Neural cell (in vitro differentiated cells): ENCODE measurements at regions not wholly inside any gene's neighbourhood (a gene's known extent, or its start where the extent isn't known, plus 50 kb on each side); places are given as distances from the start of the nearest gene placed in this dataset.

Source experiments
- CTCF ChIP-seq: fragments of 450-650 bp; IDR thresholded peaks from 2 replicates; pipeline ENCODE4 v1.5.1; 2014; ENCODE audit warnings: antibody characterized with exemption, mild to moderate bottlenecking, moderate library complexity; ENCODE audit not compliant: poor library complexity, severe bottlenecking
- EZH2 ChIP-seq: fragments of 200-600, 300-800 bp; shearing (Covaris generic), sonication (generic); IDR thresholded peaks from 2 replicates; pipeline ENCODE4 v1.6.1; 2014; ENCODE audit warnings: antibody characterized with exemption, low read length, borderline replicate concordance, mild to moderate bottlenecking; ENCODE audit not compliant: insufficient read depth, poor library complexity, severe bottlenecking

- TF ChIP-seq CTCF: no peak
- no peak for TF ChIP-seq EZH2
Measured at GRCh38 chr4:35102066-35102465, 1142.2 kb downstream of the ARAP2 start.
